ENCODE measurements at regions not wholly inside any gene's neighbourhood (a gene's known extent, or its start where the extent isn't known, plus 50 kb on each side); places are given as distances from the start of the nearest gene placed in this dataset.
"Not testable (repeated sequence)": the region's sequence is repeated elsewhere in the genome, so short reads cannot be mapped to it uniquely, and the experiment has no call there.

- DNase-seq: not testable (repeated sequence)
Observed at GRCh38 chr2:87660164-87660563, 87.7 kb upstream of the PLGLB2 start.

GRCh38 chr2:87662316-87663290 lies 85.3 kb upstream of the PLGLB2 start:
- not testable (repeated sequence) for DNase-seq

- DNase-seq: not testable (repeated sequence)
Observed at GRCh38 chr2:87663347-87663746, 84.5 kb upstream of the PLGLB2 start.

- not testable (repeated sequence) for DNase-seq
Observed at GRCh38 chr2:87667027-87667426, 80.9 kb upstream of the PLGLB2 start.

- DNase-seq: not testable (repeated sequence)
Observed at GRCh38 chr2:87668361-87668760, 79.5 kb upstream of the PLGLB2 start.

- DNase-seq: not testable (repeated sequence)
Observed at GRCh38 chr2:87669633-87670231, 78.2 kb upstream of the PLGLB2 start.

GRCh38 chr2:87672404-87672803 lies 75.5 kb upstream of the PLGLB2 start:
- not testable (repeated sequence) for DNase-seq

GRCh38 chr2:87674729-87675128 lies 73.2 kb upstream of the PLGLB2 start:
- DNase-seq: not testable (repeated sequence)

- DNase-seq: not testable (repeated sequence)
Observed at GRCh38 chr2:87675487-87675886, 72.4 kb upstream of the PLGLB2 start.

GRCh38 chr2:87677421-87677923 lies 70.4 kb upstream of the PLGLB2 start:
- DNase-seq: not testable (repeated sequence)

GRCh38 chr2:87678742-87679173 lies 69.1 kb upstream of the PLGLB2 start:
- not testable (repeated sequence) for DNase-seq

GRCh38 chr2:87679950-87680349 lies 67.9 kb upstream of the PLGLB2 start:
- DNase-seq: not testable (repeated sequence)

- not testable (repeated sequence) for DNase-seq
Observed at GRCh38 chr2:87680691-87681090, 67.2 kb upstream of the PLGLB2 start.

- not testable (repeated sequence) for DNase-seq
Observed at GRCh38 chr2:87683451-87683850, 64.4 kb upstream of the PLGLB2 start.

GRCh38 chr2:87683961-87684360 lies 63.9 kb upstream of the PLGLB2 start:
- not testable (repeated sequence) for DNase-seq

- DNase-seq: not testable (repeated sequence)
Observed at GRCh38 chr2:87685558-87685957, 62.3 kb upstream of the PLGLB2 start.

- not testable (repeated sequence) for DNase-seq
Observed at GRCh38 chr2:87686873-87687549, 60.9 kb upstream of the PLGLB2 start.

- DNase-seq: not testable (repeated sequence)
Observed at GRCh38 chr2:87687550-87688270, 60.2 kb upstream of the PLGLB2 start.

- not testable (repeated sequence) for DNase-seq
Observed at GRCh38 chr2:87691899-87692592, 55.8 kb upstream of the PLGLB2 start.

GRCh38 chr2:87692914-87693313 lies 55.0 kb upstream of the PLGLB2 start:
- DNase-seq: not testable (repeated sequence)

GRCh38 chr2:87693882-87694281 lies 54.0 kb upstream of the PLGLB2 start:
- DNase-seq: not testable (repeated sequence)

Measured in activated CD4-positive, alpha-beta T cell treated with anti-CD3 and anti-CD28 coated beads, Interleukin-2, amount 50 U/mL, for 4 hours (primary cell).